Liver (tissue), 3 donors: ENCODE measurements at regions not wholly inside any gene's neighbourhood (a gene's known extent, or its start where the extent isn't known, plus 50 kb on each side); places are given as distances from the start of the nearest gene placed in this dataset.

Experiments
- CTCF ChIP-seq: fragments of 150-350 bp; IDR thresholded peaks from 2 replicates; pipeline ENCODE4 v1.5.1; 2017; ENCODE audit warnings: improper control_type of control experiment, low read depth, low read length; ENCODE audit not compliant: missing input control
- RXRA ChIP-seq, 2 donors: IDR thresholded peaks; 2 replicates each; pipeline ENCODE4 v1.6.1; 2017 to 2018; ENCODE audit warnings: antibody characterized with exemption in 2 of 2, mild to moderate bottlenecking in 1 of 2
- TAF1 ChIP-seq: conservative IDR thresholded peaks from 2 replicates; pipeline ENCODE4 v1.6.1; 2016; ENCODE audit warnings: antibody characterized with exemption, mild to moderate bottlenecking
- donor health status: healthy.
- donor health status: healthy.

GRCh38 chr3:24663406-24663805 lies 168.8 kb upstream of the THRB start:
- no peak for TF ChIP-seq RXRA (IDR thresholded peaks at IDR 0.05)
- no peak for TF ChIP-seq TAF1
- TF ChIP-seq CTCF, result no peak
